ENCODE measurements at regions not wholly inside any gene's neighbourhood (a gene's known extent, or its start where the extent isn't known, plus 50 kb on each side); places are given as distances from the start of the nearest gene placed in this dataset.

DNA sequence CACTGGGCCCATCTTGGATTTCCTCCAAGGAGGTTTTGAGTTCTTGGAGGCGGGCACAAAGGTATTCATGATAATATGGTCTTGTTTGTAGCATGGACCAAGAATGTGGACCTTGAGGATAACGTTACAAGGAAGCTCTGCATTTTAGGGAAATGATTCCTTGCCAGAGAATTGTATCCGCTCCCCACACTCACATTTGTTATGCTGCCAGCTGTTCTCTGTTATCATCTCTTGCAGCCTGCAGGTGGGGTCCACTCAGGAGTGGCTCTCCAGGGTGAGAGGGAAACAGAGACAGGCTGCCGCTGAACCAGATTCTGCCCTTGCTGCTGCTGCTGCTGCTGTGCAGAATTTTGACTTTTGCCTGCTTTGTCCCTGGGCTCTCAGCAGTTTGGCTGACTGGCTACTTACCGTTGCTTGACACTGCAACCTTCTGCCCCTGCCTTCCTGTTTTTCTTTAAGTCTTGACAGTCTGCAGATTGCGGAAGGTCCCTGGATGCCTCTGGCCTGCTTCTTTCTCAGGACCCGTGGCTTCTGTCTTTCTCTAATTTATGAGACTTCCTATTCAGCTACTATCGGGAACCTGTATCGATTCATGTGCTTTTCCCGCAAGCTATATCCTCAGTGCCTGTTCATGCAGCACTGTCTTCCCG, 122.3 kb upstream of the DOCK10 start:
- ATAC-seq (no peak), FAIRE-seq (no peak), DNase-seq (no peak)

DNA sequence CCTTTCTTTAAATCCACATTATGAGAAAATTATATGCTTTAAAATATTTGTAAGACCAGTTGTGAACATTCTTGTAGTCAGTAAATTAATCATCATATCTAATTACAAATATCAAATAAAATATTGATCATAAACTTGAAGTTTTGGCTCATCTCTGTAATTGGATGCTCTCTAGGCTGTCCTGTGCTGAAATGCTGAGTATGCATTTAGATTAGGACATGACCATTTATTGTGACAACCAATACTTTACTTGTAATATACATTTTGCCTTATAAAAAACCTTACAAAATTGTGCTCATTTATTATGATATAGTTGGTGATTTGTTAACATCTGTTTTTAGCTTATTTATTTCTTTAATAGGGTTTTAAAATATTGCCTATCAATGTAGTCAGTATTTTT, 116.1 kb upstream of the DOCK10 start:
- DNase-seq, result no peak
- no peak for ATAC-seq
- Histone ChIP-seq H3K27ac (no peak overlapping the region), H3K4me3 (no peak overlapping the region), H3K9me3 (no peaks in the 10 kb centered on the region), H3K36me3 (no peaks in the 10 kb centered on the region), H3K27me3 (no peaks in the 10 kb centered on the region), H3K4me1 (no peaks in the 10 kb centered on the region)
- FAIRE-seq, result no peak
- intact Hi-C loops (cut with DNase I), result no loop called here
- TF ChIP-seq, protein P1, sequence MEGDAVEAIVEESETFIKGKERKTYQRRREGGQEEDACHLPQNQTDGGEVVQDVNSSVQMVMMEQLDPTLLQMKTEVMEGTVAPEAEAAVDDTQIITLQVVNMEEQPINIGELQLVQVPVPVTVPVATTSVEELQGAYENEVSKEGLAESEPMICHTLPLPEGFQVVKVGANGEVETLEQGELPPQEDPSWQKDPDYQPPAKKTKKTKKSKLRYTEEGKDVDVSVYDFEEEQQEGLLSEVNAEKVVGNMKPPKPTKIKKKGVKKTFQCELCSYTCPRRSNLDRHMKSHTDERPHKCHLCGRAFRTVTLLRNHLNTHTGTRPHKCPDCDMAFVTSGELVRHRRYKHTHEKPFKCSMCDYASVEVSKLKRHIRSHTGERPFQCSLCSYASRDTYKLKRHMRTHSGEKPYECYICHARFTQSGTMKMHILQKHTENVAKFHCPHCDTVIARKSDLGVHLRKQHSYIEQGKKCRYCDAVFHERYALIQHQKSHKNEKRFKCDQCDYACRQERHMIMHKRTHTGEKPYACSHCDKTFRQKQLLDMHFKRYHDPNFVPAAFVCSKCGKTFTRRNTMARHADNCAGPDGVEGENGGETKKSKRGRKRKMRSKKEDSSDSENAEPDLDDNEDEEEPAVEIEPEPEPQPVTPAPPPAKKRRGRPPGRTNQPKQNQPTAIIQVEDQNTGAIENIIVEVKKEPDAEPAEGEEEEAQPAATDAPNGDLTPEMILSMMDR (IDR thresholded peaks at IDR 0.05), result no peak

More for the DNA sequence above, 122.3 kb upstream of the DOCK10 start:
- TF ChIP-seq, protein P1 (IDR thresholded peaks at IDR 0.05), result no peak
- Histone ChIP-seq H3K36me3 (no peaks in the 10 kb centered on the region), H3K27ac (no peak overlapping the region), H3K4me3 (no peak overlapping the region), H3K4me1 (no peaks in the 10 kb centered on the region), H3K27me3 (no peaks in the 10 kb centered on the region), H3K9me3 (no peaks in the 10 kb centered on the region)
- intact Hi-C loops (cut with DNase I), result no loop called here
- WGBS, 2 donors, result 63 to 77% methylated on average over 11 of the region's 11 CpGs

DNA sequence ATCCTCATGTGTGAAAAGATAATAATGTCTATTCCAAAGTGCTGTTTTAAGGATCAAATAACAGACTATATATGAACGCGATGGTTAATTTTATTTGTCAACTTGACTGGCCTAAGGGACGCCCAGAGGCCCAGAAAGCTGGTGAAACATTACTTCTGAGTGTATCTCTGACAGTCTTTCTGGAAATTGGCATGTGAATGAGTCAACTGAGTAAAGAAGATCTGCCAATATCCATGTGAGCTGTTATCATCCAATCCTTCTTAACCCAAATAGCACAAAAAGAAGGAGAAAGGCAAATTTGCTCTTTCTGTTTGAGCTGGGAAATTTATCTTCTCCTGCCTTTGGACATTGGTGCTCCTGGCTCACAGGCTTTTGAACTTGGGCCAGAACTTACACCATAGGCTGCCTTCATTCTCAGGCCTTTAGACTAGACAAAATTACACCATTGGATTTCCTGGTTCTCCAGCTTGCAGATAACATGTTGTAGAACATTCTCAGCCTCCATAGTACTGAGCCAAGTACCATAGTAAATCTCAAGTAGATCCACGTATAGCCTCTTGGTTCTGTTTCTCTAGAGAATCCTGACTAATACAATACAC, 114.7 kb upstream of the DOCK10 start:
- intact Hi-C loops (cut with DNase I), result no loop called here
- H3K9me3 ChIP-seq, result peaks cover 0 to 1% (median 0%) of the 10 kb centered on the region in 4 donors
- no peaks in the 10 kb centered on the region for H3K36me3 ChIP-seq
- no peak overlapping the region for H3K27ac ChIP-seq
- ATAC-seq (peak; percentile 73 to 89 (median 76)), FAIRE-seq (no peak), DNase-seq (peak in 3 of 6 donors; percentile 15 to 17 (median 15))
- H3K4me3 ChIP-seq, result no peak overlapping the region
- no peaks in the 10 kb centered on the region for H3K4me1 ChIP-seq
- WGBS, 2 donors, result 27 to 28% methylated on average over 4 of the region's 4 CpGs
- H3K27me3 ChIP-seq, result no peaks in the 10 kb centered on the region
- TF ChIP-seq, protein P1 (IDR thresholded peaks at IDR 0.05), result no peak

DNA sequence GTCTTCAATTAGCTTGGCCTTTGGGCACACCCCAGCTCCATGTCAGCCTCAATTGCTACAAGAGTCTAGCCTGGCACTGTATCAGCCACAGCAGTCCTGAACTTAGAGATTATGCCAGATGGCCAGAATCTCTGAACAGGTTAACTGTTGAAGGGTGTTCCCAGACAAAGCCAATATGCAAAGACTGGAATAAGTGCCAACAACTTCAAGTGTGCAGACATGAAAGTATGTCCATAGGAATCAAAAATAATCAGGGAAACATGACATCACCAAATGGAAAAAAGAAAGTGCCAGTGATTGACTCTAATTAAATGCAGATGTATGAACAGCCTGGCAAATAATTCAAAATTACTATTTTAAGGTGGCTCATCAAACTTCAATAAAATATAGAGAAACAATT, 98.5 kb upstream of the DOCK10 start:
- Histone ChIP-seq H3K4me1 (no peaks in the 10 kb centered on the region), H3K27me3 (no peaks in the 10 kb centered on the region), H3K27ac (no peak overlapping the region), H3K4me3 (no peak overlapping the region), H3K9me3 (no peaks in the 10 kb centered on the region), H3K36me3 (no peaks in the 10 kb centered on the region)
- TF ChIP-seq, protein P1 (IDR thresholded peaks at IDR 0.05), result no peak
- intact Hi-C loops (cut with DNase I), result no loop called here
- FAIRE-seq (no peak), DNase-seq (no peak), ATAC-seq (no peak)

DNA sequence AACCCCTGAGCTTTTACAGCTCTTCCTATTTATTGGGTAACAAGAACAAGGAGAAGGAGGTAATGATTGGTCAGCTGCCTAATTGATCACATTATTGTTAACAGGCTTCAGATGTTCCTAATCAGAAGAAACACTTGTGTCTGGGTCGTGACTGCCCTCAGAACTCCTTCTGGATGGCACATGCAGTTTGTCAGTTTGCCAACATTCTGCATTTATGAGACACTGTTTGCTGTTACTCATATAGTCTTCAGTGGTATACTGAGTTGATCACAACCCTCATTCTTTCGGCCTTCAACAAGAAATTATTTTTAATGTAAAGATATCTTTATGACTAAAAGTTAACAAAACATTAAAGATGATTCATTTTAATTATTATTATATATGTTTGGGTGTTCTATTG, 95.7 kb upstream of the DOCK10 start:
- 53 to 63% methylated on average over 2 of the region's 2 CpGs for WGBS, 2 donors
- TF ChIP-seq, protein P1 (IDR thresholded peaks at IDR 0.05), result no peak
- FAIRE-seq (no peak), ATAC-seq (no peak), DNase-seq (no peak)
- Histone ChIP-seq H3K27ac (no peak overlapping the region), H3K36me3 (no peaks in the 10 kb centered on the region), H3K9me3 (no peaks in the 10 kb centered on the region), H3K4me3 (no peak overlapping the region), H3K27me3 (no peaks in the 10 kb centered on the region), H3K4me1 (no peaks in the 10 kb centered on the region)
- intact Hi-C loops (cut with DNase I), result no loop called here
